Colon (tissue), 2 donors: ENCODE measurements at regions not wholly inside any gene's neighbourhood (a gene's known extent, or its start where the extent isn't known, plus 50 kb on each side); places are given as distances from the start of the nearest gene placed in this dataset.
A peak's percentile ranks its signal among the peaks of the same experiment; 100 is the strongest.
"Not testable (repeated sequence)": the region's sequence is repeated elsewhere in the genome, so short reads cannot be mapped to it uniquely, and the experiment has no call there.

Experiments
- FAIRE-seq: peaks from 2 replicates; lab custom pipeline; 2012; peaks lifted over from hg19 to GRCh38; lab: Jason Lieb, UNC
- donor health status: control.
- donor health status: control.

DNA sequence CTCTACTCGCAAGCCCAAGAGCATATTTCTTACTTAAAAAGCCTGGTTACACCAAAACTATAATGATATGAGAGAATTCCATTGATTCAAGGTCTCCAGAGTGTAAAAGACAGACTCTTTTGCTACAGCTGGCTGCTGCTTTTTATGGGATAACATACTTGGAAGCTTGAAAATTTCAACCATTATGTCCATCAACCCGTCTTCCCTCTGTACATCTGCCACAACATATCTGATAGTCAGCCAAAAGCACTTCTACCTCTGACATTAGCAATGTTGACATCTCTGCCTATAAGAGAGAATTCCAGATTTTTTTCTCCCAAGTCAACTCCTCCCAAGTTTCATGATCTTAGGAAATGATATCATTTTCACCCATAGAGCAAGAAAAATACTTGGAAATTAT is 54.4 kb upstream of the IQCM start:
- no peak for FAIRE-seq

DNA sequence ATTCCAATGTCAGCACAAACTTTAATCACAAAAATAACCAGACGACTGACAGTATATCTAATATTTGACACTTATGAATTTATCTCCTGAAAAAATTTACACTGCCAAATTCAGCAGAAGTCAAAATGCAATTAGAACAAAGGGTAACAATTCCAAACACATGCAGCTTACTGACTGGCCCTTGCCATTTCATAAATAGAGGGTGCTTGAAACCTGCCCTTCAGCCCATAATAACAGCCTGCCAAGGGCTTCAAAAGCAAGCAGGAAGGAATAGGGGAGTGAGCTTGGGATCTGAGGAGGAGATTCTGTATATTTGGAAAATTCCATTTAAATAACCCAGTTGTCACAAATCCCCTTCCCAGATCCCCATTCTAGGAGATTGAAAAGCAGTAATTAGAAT is 66.1 kb upstream of the IQCM start:
- no peak for FAIRE-seq

DNA sequence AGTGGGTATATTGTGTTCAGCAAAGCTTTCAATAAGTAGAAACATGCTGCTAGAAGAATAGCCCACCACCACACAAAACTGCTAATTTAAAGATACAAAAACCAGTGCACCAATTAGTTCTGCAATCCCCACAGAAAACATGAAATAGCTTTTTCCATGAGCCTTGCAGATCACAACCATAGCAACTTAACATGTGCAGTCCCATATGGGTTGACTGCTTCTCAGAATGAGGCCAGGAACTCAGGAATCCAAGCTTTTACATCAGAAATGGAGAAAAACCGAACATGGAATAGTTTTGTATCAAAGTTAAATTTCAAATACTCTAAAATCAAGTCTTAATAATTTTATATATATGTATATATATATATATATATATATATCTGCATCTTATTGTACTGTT is 66.6 kb upstream of the IQCM start:
- no peak for FAIRE-seq

DNA sequence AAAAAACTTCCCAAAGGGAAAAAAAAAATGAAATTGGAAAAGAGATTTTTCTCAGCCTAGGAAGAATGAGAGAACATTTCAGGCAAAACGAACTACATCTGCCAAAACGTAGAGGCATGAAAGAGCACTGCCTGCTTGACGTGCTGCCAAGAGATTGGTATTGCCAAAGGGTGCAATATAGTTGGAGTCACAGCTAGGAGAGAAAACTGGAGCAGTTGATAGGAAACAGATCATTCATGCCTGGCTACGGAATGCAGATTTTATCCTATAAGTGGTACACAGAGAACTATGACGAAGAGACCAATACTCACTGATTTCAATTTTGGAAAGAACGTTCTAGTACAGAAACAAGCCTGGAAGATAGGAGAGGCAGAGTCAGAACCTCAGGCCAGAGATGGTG is 68.4 kb upstream of the IQCM start:
- no peak for FAIRE-seq

DNA sequence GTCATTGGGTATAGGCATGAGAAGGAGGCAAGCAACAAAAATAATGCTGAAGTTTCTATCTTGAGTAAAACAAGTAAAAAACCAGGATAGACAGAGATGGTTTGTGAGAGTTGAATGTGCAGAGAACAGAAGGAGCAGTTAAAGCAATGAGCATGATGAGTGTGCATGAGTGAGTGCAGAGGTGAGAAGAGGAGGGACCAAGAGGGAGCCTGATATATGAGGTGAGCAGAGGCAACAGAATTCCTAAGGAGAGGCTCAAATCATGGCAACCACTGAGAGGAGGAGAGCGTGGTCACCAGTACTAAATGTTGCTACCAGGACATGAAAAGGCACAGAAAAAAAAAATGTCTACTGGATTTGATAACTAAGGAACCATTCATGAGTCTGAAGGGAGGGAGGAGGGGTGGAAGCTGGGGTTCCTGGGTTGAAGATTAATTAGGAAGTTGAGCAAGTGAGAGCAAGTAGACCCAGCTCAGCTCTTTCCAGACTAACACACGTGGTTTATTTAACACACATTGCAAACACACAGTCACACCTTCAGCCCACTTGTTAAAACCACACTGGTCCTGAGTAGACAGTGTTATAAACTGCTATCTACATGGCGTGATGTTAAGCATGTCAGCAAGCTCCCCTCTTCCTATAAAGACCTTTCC is 69.0 kb upstream of the IQCM start:
- FAIRE-seq, result no peak

DNA sequence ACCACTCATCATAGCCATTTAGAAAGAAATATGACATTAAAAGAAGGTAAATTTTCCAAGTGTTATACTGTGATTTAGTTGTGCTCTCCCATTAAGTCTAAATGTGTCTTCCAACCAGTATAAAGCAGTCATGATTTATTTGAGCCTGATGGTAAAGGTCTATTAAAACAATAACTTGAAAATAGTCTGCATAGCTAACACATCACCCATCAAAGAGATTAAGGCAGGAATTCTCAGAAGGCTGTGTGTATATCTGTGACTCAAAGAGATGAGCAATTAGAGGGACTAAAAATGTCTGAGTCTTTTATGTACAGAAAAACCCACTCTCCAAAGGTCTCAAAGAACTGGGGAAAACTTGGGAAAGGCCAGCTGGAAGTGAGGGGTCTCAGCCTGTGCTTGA is 70.3 kb upstream of the IQCM start:
- no peak for FAIRE-seq

DNA sequence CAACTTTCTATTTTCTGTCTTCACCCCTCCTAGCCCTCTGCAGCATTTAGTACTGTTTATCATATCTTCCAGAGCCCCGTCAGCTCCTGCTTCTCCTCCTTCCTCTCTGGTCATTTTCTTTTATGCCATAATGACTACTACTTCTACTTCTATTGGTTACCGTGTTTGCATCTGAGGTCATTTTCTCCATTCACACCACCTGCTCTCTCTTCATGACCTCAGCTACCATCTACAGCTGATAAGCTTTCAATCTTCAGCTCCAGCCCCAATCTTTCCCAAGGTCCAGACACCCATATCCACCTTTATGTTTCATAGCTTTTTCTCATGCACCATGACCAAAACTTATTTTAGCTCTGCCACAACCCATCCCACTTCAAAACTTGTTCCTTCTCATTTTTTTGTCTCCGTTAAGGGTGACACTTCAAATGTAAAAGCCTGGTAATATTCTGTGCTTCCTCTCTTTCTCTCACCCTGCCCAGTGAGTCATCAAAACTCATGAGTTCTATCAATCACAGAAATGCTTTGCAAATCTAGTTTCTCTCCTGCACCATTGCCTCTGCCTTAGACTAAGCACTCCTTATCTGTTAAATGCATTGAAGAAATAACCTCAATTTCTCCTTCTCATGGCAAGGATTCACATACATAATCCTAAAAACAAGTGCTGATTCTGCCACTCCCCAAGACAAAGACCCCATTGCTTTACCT is 71.3 kb upstream of the IQCM start:
- FAIRE-seq, result no peak

DNA sequence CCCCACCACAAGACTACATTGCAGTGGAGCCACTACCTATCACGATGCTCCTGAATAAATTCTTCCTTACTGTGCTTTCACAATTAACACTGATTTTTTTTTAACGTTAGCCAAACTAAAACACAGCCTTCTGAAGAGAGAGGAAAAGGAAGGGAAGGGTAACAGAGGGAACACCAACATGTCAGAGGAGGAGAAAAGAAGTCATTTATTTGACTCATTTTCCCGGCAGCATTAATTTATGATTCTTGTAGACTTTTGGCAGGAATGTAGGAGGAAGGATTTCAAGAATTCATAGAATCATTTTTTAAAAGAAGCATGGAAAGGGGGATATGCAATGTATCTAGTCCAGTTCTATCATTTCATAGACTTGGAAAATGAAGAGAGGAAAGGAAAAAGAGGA is 74.3 kb upstream of the IQCM start:
- no peak for FAIRE-seq

DNA sequence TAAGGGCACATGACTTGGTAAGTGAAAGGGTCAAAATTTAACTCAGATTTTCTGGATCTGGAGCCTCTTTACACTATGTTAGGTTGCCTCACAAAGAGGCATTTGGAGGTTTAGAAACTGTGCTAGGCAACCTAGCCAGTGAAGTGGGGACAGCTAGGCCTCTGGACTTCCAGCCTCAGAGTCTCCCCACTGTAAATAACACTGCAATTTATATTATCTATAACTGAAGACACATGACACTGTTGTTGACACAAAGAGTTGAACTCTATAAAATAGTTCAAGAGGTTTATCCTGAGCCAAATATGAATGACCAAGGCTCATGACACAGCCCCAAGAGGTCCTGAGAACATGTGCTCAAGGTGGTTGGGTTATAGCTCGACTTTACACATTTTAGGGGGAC is 74.9 kb upstream of the IQCM start:
- no peak for FAIRE-seq

DNA sequence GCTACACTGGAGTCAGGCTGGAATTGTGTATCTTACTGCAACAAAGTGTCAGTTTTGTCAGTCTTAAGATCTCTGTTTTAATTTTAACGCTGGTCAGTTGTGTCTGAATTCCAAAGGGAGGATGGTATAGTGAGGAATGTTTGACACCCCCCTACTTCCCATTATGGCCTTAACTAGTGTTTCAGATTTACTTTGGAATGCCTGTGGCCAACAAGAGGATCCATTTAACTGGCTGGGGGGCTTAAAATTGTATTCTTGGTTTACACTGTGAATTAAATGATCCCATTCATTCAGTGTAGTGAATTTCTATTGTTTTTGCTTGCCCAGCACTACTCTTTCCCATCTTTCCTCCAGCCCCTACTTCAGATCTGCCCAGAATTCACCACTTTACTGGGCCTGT is 75.8 kb upstream of the IQCM start:
- no peak for FAIRE-seq

DNA sequence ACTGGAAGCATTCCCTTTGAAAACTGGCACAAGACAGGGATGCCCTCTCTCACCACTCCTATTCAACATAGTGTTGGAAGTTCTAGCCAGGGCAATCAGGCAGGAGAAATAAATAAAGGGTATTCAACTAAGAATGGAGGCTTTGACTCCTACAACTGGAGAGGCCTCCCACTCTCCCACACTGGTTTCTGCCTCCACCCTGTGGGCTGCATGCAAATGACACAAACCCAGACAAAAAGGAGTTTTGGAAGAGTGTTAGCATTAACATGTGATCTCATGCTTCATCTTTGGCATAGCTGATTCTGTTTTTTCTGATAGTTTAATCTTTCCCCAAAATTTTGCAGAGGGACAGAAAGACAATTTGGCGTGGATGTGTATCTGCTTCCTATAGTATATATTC is 80.8 kb upstream of the IQCM start:
- FAIRE-seq, result no peak

DNA sequence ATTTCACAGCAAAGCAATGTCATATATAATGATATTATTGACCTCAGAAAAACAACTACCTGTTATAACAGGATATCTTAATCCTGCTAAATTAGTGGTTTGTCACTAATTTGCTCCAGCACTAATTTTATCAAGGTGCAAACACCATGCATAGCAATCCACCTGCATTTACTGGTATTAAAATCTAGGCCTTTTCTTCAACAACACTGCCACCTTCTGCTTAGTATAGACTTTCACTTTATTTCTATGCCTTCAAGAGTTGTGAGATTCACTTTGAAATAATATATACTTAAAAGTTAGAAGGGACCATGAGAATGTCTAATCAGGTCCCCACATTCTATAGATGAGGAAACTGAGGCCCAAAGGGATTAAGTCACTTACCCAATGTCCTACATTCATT is 82.1 kb upstream of the IQCM start:
- no peak for FAIRE-seq

DNA sequence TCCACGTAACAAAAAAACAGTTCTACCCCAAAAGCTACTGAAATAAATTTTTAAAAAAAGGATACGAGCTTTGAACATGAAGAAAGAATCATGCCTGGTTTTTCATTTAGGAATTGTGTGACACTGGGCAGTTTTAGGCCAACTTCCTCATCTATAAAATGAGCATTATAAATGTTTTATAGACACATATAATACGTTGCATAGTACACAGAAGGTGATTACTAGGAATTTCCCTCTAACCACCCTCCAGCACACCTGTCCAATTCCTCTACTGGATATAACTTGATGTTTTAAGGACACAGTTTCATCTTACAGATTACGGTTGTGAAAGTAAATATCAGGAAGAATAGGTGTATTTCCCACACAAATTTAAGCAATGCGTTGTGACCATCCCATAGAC is 85.5 kb upstream of the IQCM start:
- FAIRE-seq, result peak; percentile 93

DNA sequence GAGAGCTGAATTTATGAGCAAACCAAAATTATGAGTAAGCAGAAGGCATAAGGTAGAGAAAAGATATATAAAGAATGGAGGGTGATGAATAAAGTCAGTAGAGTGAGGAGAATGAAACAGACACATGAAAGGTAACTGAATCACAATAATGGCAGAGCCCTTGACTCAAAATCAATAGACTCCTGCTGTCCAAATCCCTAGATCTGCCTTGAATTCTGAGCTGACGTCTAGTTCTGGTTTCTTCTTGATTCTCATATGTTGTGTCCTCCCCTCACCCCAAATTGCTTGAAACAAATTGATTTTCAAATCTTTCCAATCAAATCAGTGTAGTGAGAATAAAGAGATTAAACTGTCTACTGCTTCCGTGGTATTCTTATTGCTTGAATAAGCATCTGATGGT is 86.6 kb upstream of the IQCM start:
- FAIRE-seq, result no peak

DNA sequence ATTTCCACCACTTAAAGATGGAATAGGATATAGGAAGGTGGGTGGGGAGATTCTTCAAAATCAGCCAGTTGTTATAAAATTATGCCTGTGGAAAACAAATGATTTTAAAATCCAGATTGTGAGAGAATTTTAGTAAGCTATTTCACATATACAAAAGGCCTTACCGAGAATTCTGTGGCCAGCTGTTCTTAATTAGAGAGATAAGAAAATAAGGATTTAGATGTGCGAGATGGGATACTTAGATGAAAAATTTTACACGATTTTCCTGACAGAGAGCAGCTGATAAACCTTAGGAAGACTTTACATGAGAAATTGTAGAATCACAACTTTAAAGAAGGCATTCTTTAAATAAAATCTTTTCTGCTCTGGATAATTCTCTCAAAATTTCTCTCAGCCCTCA is 94.5 kb upstream of the IQCM start:
- FAIRE-seq, result no peak

DNA sequence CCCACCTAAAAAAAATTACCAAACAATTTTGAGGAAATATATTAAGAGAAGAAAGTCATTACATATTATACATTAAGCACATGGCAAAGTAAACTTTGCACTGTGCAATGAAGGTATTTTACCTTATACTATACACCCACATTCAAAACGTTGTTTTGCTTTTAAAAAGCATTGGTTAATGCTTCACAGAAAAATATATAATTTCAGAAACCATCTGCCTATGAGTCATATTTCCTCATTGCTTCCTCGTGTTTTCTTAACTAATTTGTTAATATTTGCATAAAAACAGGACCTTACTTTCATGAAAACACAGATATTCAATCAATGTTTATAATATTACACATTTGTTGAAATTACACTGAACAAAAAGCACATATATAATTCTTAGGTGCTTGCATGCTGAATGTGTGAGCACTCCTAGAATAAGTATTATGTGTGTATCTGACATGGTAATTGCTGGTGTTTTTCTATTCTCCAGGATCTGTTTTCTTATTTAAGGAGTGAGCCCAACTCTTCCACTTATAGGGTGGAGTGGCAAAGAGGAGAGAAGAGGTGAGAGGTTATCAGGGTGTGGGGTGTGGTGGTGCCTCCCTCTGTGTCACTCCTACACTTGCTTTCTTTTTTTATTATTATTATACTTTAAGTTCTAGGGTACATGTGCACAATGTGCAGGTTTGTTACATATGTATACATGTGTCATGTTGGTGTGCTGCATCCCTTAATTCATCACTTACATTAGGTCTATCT is 95.1 kb upstream of the IQCM start:
- peak; percentile 38 for FAIRE-seq

DNA sequence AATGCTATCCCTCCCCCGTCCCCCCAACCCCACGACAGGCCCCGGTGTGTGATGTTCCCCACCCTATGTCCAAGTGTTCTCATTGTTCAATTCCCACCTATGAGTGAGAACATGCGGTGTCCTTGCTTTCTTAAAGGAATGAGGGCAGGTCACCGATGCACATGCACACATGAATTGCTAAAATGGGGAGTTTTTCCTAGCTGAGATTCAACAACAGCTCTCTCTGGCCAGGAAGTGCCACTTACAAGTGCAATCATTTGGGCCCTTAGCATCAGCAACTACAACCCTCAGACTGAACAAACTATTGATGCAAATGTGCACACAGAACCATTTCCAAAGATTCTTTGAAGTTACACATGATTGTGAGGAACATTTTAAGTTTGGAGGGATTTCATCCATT is 95.7 kb upstream of the IQCM start:
- no peak for FAIRE-seq

DNA sequence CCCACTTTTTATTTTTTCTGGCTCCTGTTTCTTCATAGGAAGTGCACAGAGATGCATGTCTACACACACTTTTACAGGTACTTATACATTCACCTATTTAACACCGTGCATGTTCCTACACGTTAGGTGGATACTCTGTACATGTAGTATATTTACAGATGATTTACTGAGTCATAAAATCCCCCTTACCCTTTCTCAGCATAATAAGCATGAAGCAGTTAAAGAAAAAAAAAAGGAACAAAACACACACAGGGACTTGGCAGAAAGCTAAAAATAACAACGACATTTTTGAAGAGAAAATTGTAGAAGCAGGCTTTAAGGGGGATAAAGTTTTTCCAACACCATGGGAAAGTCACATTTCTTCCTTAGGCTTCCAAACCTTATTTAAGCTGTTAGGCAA is 96.4 kb upstream of the IQCM start:
- FAIRE-seq, result no peak

DNA sequence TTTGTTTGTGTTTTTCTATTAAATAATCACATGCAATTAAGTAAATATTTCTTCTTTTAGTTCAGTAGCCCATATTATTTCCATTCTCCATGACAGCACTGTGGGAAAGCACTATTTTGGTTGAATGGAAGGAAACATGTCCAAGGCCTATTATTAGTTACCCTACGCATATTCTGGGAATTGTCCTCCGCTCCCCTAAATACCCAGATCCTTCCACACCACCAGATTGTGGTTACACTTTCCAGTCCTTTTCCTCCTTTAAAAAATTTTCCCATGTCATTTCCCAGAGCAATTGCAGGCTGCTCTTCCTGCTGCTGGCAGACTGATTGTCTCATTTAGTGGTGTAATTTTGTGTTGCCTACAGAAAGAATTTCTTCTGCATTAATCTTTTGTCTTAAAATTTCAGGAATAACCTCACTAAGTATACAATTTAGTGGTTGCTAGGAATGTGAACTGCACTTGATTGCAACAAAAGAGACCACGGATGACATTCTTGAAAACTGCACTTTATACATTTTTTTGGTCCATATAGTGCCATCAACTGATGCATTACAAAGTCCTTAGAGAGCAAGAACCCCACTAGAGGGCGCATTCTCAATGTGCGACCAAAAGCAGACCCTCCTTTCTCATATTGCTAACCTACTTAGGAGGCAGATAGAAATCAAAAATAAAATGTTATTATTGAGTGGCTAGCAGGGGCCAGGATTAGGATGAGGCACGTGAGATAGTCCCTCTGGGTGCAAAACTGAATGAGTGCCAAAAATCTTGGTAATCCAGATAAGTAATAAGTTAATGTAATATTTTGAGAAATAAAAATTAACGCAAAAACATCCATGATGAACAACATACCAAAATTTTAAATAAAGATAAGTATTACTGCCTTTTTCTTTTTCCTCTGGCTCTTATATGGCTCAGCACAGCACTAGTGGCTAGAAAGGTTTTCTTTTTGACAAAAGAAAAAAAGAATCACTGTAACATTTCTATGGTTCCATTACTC is 98.8 kb upstream of the IQCM start:
- no peak for FAIRE-seq

DNA sequence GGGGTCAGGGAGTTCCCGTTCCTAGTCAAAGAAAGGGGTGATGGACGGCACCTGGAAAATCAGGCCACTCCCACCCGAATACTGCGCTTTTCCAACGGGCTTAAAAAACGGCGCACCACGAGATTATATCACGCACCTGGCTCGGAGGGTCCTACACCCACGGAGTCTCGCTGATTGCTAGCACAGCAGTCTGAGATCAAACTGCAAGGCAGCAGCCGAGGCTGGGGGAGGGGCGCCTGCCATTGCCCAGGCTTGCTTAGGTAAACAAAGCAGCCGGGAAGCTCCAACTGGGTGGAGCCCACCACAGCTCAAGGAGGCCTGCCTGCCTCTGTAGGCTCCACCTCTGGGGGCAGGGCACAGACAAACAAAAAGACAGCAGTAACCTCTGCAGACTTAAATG is 100.1 kb upstream of the IQCM start:
- FAIRE-seq, result not testable (repeated sequence)

DNA sequence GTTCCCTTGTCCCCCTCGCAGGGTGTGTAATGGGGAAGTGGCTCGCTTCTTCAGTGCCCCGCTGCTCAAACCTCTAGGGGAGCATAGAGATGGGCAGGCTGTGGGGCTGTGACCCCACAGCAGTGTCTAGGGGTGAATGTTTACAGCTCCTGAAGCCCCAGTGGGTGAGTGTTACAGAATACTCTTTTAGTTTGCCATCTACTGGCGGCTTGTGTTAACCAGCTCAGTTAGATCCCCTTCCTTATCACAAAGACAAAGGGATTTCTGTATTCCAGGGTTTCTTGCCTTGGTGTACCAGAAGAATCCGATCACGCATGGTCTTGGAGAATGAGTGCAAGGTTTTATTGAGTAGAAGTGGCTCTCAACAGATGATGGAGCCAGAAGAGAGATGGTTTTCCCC is 108.1 kb upstream of the IQCM start:
- FAIRE-seq, result no peak

DNA sequence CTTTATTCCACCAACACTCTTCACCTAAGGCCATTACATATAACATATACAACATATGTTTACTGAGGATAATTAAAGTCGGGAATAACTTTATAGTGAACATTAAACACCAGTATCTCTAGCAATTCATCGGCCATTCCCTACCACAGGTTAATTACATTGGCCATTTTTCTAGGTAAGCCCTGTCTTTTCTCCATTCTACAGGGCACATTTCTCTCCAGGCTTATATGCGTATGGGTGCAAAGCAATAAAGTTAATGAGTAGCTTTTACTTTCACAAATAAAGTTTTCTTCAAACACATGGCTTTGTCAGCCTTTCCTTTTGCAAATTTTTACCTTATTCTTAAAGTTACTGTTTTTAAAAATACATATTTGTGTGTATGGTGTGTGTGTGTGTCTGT is 111.9 kb upstream of the IQCM start:
- peak; percentile 5 for FAIRE-seq
